ENCODE measurements at regions not wholly inside any gene's neighbourhood (a gene's known extent, or its start where the extent isn't known, plus 50 kb on each side); places are given as distances from the start of the nearest gene placed in this dataset.

- no peak for TF ChIP-seq CTCF (IDR thresholded peaks at IDR 0.05)
Measured at GRCh38 chr9:36739373-36740116, 166.8 kb downstream of the MELK start.

- TF ChIP-seq CTCF (IDR thresholded peaks at IDR 0.05) = no peak
Measured at GRCh38 chr9:36742264-36742663, 169.6 kb downstream of the MELK start.

GRCh38 chr9:36744678-36745077, 172.0 kb downstream of the MELK start:
- no peak for TF ChIP-seq CTCF (IDR thresholded peaks at IDR 0.05)

- no peak for TF ChIP-seq CTCF (IDR thresholded peaks at IDR 0.05)
Measured at GRCh38 chr9:36745977-36746376, 173.3 kb downstream of the MELK start.

GRCh38 chr9:36746415-36746814, 173.7 kb downstream of the MELK start:
- no peak for TF ChIP-seq CTCF (IDR thresholded peaks at IDR 0.05)

- no peak for TF ChIP-seq CTCF (IDR thresholded peaks at IDR 0.05)
Measured at GRCh38 chr9:36748322-36748899, 175.7 kb downstream of the MELK start.

GRCh38 chr9:36749461-36749860, 176.8 kb downstream of the MELK start:
- no peak for TF ChIP-seq CTCF (IDR thresholded peaks at IDR 0.05)
